GM19043 (cell line): ENCODE measurements at regions not wholly inside any gene's neighbourhood (a gene's known extent, or its start where the extent isn't known, plus 50 kb on each side); places are given as distances from the start of the nearest gene placed in this dataset.

Experiments used
- ATAC-seq: cut with Tn5 transposase; IDR thresholded peaks from one replicate; pipeline ENCODE4 v1.9.1; 2021; ENCODE audit warnings: low read depth; ENCODE audit not compliant: unreplicated experiment

DNA sequence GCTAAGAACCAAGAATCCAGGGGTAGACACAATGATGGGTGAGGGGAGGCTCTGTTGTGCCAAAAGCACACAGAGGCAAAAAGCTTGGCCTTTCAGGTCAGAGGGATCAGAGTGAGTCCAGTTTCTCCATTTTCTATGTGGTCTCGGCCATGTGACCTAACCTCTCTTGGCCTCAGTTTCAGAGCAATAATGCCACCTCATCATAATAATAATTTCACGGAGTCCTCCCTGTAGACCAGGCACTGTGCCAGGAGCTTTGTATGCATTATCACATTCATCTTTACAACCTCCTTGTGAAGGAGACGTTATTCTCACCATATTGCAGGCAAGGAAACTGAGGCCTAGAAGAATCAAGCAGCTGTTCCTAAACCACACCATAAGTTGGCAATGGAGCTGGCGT lies 120.2 kb downstream of the WT1 start:
- ATAC-seq = no peak

DNA sequence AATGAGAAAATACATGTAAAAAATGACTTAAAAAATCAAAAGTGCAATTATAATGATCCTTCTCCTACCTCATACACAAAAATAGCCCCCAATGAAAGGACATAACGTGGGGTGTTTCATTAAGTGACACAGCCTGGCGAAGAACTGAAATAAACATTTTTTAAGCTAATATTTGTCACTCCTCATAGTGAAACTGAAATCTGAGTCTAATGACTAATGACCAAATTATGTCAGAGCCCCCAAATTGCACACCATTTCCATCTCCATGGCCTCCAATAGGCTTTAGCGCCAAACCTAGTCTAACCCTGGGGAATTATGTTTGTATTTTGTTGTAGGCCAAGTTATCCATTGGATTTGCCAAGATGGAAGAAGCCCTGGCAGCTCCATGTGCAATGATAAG lies 119.1 kb downstream of the WT1 start:
- no peak for ATAC-seq

DNA sequence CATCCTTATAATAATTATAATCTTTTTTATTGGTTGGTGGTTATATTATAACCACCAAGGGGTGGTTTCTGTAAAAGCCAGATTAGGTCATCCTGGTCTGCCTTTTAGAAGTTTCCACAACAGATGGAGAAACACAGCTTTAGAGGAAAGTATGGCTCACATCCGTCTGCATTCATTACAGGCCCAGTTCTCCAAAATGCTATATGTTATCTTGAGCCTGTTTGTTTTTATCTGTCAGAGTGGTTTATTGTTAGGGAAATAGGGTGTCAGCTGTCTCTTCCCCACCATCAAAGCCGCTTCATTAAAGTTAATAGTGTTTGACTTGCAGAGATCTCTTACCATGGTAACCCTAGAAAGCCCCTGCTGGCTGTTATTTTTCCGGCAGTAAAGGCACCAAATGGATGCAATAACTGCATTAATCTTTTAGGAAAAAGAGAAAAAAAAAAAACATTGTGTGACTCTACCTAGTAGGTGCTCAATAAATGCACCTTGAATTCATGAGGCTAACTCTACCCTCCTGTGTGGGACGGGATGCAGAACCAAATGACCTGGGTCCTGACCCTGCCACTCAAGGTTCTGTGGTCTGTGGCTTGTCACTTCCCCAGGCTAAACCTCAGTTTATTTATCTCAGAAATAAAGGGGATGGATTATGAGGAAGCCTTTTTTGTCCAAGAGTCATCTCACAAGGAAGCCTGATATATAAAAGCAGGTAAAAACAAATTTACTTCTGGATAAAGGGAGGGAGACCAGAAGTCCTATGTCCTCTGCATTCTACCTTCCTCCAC lies 118.3 kb downstream of the WT1 start:
- ATAC-seq = no peak

DNA sequence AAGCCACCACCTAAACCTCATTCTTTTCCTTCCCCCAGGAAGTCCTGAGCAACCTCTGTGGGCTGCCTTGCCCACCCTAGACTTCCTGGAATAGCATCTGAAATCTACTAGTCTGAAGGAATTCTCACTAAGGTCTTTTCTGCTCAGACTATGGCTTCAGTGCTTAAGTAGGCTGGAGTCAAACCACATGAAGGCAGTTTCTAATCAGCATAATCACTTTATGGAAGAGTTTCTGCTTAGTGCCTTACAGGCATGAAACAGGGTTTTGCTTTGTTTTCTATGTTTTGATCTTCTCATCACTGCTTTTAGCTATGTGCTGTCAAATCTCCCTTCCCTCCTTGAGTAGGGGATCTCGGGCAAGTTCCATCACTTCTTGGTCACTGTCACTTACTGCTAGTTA lies 117.7 kb downstream of the WT1 start:
- ATAC-seq = no peak

DNA sequence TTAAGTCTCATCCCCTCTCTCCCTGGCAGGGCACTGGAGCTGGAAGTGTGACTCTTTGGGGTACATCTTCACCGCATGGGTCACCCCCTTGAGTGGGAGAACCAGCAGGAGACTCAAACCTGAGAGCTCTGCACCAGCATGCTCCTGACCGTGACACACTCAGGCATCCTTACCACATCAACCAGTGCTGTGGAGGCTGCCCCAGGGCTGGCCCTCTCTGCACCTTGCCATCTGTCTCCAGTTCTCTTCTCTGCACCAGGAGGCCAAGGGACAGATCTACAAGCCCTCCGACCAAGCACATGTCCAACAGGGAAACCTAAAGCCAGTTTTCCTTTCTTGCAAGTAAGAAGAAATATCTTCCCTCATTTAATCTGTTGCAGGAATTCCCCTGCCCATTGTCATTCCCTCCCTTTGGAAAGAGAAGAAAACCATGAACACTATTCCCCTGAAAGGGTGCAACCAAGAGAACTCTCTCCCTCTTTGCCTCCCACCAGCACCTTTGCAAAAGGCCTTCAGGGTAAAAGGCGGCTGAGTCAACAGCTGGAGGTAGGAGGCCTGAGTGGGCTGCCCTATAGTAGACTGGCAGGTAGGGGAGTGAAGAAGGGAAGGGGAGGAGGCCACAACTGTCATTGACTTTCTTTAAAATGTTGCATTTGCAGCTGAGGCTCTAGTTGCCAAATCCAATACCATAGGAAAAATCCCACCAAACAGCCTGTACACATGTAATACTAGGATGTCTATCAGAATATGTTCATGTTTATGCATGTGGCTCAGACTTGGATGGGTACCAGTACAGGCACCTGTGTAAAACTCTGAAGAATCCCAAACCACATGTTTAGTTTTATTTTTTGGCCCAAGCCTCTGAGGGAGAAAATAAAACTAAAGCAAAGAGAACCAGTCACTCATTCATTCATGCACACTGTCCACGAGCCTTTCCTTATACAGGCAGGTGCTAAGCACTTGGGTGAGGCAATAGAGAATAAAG lies 117.0 kb downstream of the WT1 start:
- no peak for ATAC-seq

DNA sequence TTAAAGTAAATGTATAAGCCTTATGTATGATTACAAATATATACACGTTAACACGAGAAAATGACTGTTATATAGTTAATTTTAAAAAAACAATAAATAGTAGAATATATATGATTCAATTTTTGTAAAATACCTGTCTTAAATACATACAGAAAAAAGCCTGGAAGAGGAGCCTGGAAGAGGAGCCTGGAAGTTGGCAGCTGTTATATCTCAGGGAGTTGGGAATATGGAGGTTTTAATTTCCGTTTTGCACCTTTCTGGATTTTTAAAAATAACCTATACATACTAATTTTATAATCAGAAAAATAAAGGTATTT lies 111.6 kb downstream of the WT1 start:
- ATAC-seq = no peak

DNA sequence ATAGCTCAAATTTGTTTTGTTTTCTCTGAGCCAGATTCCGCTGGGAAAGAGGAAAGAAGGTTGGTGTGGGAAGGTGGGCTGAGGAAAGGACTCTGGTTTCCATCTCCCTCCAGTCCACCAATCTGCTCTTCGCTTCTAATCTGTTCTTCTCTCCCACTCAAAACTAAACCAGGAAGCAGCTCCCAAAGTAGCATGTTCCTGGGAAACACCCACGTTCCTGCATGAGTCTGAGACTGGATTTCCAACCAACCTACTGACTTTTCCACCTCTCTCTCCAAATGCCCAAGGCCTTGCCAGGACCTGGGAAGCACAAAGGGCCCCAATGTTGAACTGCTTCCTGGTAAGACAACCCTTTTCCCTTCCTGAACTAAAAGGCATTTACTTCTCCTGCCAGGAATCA lies 110.2 kb downstream of the WT1 start:
- ATAC-seq = no peak

DNA sequence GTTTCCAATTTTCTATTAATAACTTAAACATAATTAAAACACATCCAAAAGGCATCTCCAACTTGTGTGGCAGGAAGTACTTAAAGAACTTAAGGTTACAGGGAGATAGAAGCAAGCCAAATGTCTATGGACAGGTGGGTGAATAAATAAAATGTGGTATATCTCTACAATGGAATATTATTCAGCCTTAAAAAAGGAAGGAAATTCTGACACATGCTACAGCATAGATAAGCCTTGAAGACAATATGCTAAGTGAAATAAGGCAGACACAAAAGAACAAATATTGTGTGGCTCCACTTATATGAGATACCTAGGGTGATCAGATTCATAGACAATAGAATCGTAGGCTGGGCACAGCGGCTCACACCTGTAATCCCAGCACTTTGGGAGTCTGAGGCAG lies 109.6 kb downstream of the WT1 start:
- ATAC-seq = no peak

DNA sequence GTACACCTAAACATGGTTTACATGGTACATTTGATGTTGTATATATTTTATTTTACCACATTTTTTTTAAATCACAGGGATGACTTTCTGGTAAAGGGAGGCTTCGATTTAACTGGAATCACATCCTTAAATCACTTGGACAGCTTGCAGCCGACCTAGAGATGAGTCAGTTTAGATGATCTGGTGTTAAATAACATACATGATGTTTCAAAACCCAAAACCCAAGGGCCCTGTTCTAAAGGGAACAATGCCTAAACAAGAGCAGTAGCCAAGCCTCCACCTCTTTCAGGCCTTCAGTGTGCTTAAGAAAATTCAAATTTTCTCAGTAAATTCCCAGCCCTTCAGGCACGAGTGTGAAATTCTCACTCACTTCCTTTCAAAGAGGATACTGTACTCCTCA lies 108.8 kb downstream of the WT1 start:
- no peak for ATAC-seq

DNA sequence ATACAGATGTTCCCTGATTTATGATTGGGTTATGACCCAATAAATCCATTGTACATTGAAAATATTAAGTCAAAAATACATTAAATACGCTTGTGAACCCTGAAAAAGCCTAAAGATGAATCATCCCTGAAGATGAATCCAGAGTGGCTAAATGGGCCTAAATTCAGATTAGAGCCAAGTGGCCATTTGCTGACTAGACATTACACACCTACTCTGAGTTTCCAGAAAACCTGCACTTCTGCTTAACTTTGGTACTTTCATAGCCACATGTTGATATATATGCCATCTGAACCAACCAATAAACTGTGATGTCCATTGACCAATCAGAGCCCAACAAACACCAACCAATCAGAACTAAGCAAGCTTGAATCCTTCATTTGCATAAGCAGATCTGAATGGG lies 106.9 kb downstream of the WT1 start:
- no peak for ATAC-seq

DNA sequence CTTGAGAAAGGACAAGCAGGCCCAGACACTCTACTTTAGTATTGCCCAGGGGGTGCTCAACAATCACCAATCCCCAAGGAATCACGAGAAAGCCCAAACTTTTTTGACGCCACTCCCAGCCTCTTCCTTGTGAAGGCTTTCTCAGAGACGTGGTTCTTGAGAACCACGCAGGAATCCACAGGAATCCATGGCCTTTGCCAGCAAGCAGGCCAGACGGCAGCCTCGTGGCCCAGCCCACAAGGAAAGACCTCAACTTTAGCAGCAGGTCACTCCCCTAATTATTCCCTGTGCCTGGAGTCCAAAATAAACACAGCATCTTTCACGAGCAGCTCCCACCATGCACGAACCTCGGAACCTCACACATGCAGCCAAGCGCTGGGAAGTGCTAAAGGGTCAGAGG lies 104.2 kb downstream of the WT1 start:
- ATAC-seq = no peak

DNA sequence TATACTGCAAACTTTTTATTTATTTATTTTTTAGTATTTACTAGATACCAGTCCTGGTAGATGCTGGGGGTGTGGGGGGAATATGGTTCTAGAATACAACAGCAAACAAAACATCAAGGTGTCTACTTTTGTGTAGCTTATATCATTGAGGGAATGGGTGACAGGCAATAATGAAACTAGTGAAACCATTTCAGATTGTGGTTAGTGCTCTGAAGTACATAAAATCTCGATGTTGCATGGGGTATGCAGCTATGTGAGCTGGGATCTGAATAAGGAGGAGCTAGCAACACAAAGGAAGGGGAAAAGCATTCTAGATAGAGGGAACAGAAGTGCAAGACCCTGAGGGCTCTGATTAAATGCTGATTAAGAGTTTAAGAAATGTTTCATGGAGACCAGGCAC lies 103.5 kb downstream of the WT1 start:
- ATAC-seq = no peak

DNA sequence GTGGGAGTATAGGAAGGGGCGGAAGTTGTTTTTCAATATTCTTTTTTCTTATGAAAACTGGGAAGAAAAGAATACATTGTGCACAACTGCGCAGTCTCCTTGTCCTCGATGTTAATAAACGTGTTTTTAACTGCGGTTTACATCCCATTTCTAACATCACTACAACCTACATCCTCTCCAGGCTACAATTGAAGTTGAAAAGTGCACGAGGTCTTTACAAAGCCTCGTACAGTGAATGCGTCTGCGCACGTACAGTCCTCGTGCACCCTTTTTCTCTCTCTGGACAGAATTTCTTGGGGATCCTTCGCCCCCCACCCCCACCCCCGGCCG lies 102.4 kb downstream of the WT1 start:
- no peak for ATAC-seq

DNA sequence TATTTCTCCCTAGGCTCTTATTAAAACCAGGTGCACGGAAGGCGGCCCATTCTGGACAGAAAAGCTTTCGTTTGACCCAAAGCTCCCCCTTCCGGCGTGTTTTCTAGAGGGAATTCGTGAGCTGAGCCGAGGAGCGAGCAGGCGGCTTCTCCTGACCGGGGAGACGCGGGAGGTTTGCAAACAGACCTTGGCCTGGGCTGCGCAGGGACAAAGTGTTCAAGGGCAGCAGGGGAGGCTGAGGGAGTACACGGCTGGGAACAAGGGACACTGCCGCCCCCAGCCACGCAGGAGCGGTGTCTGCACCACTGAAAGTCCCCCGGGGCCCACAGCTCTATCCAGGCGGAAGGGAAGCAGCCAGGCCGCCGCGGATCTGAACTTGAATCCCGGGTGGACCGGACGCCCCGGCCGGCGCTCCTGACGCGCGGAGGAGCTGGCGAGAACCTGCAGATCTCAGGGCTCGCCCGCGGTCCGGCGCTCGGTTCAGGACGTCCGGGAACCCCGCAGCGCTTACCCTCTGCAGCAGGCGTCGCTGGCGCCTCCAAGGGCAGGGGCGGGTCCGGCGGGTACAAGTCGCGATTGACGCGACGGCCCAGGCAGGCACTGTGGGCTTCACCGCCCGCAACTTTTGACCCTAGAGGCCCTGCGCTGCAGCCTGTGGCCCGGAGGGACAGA lies 101.9 kb downstream of the WT1 start:
- ATAC-seq = no peak

DNA sequence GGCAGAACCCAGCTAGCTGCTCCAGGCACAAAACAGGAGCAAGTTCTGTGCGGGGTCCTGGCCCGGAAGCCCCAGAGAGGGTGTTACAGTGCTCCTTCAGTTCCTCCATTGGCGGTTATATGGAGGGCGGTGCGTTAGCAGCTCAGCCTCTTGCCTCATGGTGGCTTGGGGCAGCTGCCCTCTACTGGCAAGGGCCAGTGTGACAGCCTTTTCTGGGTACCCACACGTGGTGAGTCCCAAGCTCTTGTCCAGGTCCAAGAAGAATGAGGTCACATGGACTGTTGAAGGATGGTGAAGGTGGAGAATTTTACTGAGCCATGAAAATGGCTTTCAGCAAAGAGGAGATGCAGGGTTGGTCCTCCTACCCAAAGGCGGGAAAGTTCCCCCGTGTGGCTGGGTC lies 100.5 kb downstream of the WT1 start:
- ATAC-seq = no peak
